Neural cell (in vitro differentiated cells): ENCODE measurements at regions not wholly inside any gene's neighbourhood (a gene's known extent, or its start where the extent isn't known, plus 50 kb on each side); places are given as distances from the start of the nearest gene placed in this dataset.

Source experiments
- H2AFZ ChIP-seq: fragments of 200-600, 300-800 bp; sonication (generic), shearing (Covaris generic); 2 replicates; pipeline ENCODE4 v1.6.0; 2014; ENCODE audit warnings: low read depth, mild to moderate bottlenecking, antibody characterized with exemption, low read length, moderate library complexity
- H3F3A ChIP-seq: fragments of 200-600 bp; shearing (Covaris generic); 2 replicates; pipeline ENCODE4 v1.6.1; 2016; ENCODE audit warnings: mild to moderate bottlenecking, moderate library complexity, mixed read lengths, antibody characterized with exemption, low read length; ENCODE audit not compliant: insufficient read depth, poor library complexity, severe bottlenecking
- H3K27ac ChIP-seq: fragments of 200-600, 300-800 bp; sonication (generic), shearing (Covaris generic); 2 replicates; pipeline ENCODE4 v1.5.1; 2014; ENCODE audit warnings: mild to moderate bottlenecking, low read length, moderate library complexity
- H3K27me3 ChIP-seq: fragments of 300-800, 200-600 bp; sonication (generic), shearing (Covaris generic); 2 replicates; pipeline ENCODE4 v1.6.0; 2014; ENCODE audit warnings: mild to moderate bottlenecking, low read depth, low read length, moderate library complexity; ENCODE audit not compliant: insufficient read depth
- H3K36me3 ChIP-seq: fragments of 300-800, 200-600 bp; sonication (generic), shearing (Covaris generic); 2 replicates; pipeline ENCODE4 v1.5.1; 2014; ENCODE audit warnings: mild to moderate bottlenecking, antibody characterized with exemption, low read length, moderate library complexity; ENCODE audit not compliant: insufficient read depth
- H3K4me2 ChIP-seq: fragments of 300-800, 200-600 bp; sonication (generic), shearing (Covaris generic); 2 replicates; pipeline ENCODE4 v1.6.0; 2014; ENCODE audit warnings: mild to moderate bottlenecking, low read length
- H3K4me3 ChIP-seq: fragments of 300-800, 200-600 bp; sonication (generic), shearing (Covaris generic); 2 replicates; pipeline ENCODE4 v1.5.1; 2014; ENCODE audit warnings: mild to moderate bottlenecking, low read length, moderate library complexity
- H3K79me2 ChIP-seq: fragments of 200-600 bp; shearing (Covaris generic); replicated peaks from 2 replicates; pipeline ENCODE4 v1.6.0; 2014; ENCODE audit warnings: mild to moderate bottlenecking, low read length, moderate library complexity; ENCODE audit not compliant: insufficient read depth
- H3K9ac ChIP-seq: fragments of 300-800, 200-600 bp; sonication (generic), shearing (Covaris generic); 2 replicates; pipeline ENCODE4 v1.6.1; 2016; ENCODE audit warnings: mild to moderate bottlenecking, low read length, mixed read lengths
- H3K9me2 ChIP-seq: fragments of 200-600 bp; shearing (Covaris generic); 2 replicates; pipeline ENCODE4 v1.6.1; 2016; ENCODE audit warnings: mild to moderate bottlenecking, low read length, mixed read lengths; ENCODE audit not compliant: insufficient read depth
- H3K9me3 ChIP-seq: fragments of 200-600, 300-800 bp; sonication (generic), shearing (Covaris generic); 2 replicates; pipeline ENCODE4 v1.6.1; 2016; ENCODE audit warnings: mild to moderate bottlenecking, mixed run types, low read length, moderate library complexity, mixed read lengths
- H4K20me1 ChIP-seq: fragments of 200-600 bp; shearing (Covaris generic); 2 replicates; pipeline ENCODE4 v1.6.1; 2016; ENCODE audit warnings: mild to moderate bottlenecking, mixed run types; ENCODE audit not compliant: insufficient read depth
- EP300 ChIP-seq: fragments of 450-650 bp; conservative IDR thresholded peaks from 2 replicates; pipeline ENCODE4 v1.6.1; 2014; ENCODE audit warnings: antibody characterized with exemption, mild to moderate bottlenecking, moderate library complexity; ENCODE audit not compliant: poor library complexity, severe bottlenecking
- EZH2 ChIP-seq: fragments of 200-600, 300-800 bp; shearing (Covaris generic), sonication (generic); IDR thresholded peaks from 2 replicates; pipeline ENCODE4 v1.6.1; 2014; ENCODE audit warnings: antibody characterized with exemption, low read length, borderline replicate concordance, mild to moderate bottlenecking; ENCODE audit not compliant: insufficient read depth, poor library complexity, severe bottlenecking
- MXI1 ChIP-seq: fragments of 450-650 bp; conservative IDR thresholded peaks from 2 replicates; pipeline ENCODE4 v1.6.1; 2014; ENCODE audit warnings: antibody characterized with exemption, mild to moderate bottlenecking; ENCODE audit not compliant: poor library complexity, severe bottlenecking
- POLR2AphosphoS5 ChIP-seq: IDR thresholded peaks from 2 replicates; pipeline ENCODE4 v1.6.1; 2012
- RAD21 ChIP-seq: fragments of 450-650 bp; conservative IDR thresholded peaks from 2 replicates; pipeline ENCODE4 v1.6.1; 2014; ENCODE audit warnings: antibody characterized with exemption, mild to moderate bottlenecking, moderate library complexity
- SMC3 ChIP-seq: fragments of 450-650 bp; conservative IDR thresholded peaks from 2 replicates; pipeline ENCODE4 v1.6.1; 2014; ENCODE audit warnings: antibody characterized with exemption, mild to moderate bottlenecking, moderate library complexity; ENCODE audit not compliant: poor library complexity
- TAF1 ChIP-seq: IDR thresholded peaks from 2 replicates; pipeline ENCODE4 v1.6.1; 2012; ENCODE audit warnings: low read depth
- TF ChIP-seq, protein P1 (sequence below): fragments of 450-650 bp; IDR thresholded peaks from 2 replicates; pipeline ENCODE4 v1.5.1; 2014; ENCODE audit warnings: antibody characterized with exemption, mild to moderate bottlenecking, moderate library complexity; ENCODE audit not compliant: poor library complexity, severe bottlenecking
- TF ChIP-seq, protein P2 (sequence below): IDR thresholded peaks from 2 replicates; pipeline ENCODE4 v1.6.1; 2012; ENCODE audit warnings: borderline replicate concordance

DNA sequence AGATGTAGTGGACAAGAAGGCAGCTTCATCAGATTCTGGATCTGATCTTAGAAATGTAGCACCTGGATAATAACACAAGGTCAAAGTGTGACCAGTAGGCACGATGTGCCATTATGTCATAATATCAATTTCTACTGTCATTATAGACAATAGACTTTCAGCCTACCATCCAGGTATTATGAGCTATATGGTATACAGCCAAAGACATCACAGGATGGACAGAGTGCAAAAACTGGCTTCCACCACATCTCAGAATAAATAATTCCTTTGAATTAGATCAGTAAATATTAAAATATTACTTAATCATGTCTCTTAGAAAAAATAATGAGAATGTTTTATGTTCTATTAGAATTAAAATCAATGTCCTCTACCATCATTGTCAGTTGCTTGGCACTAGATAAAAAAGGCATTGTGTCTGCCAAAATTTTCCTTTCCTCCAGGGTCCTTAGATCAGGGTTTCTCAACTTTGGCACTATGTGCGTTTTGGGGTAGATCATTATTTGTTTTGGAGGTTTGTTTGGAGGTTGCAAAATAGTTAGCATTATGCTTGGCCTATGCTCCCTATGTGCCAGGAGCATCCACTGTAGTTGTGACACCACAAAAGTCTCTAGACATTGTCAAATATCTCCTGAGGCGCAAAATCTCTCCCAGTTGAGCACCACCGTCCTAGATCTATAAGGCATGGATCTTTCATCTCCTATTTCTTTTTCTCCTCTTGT lies 86.7 kb upstream of the NRIP1 start:
- Histone ChIP-seq H3K9me3 (no peaks in the 10 kb centered on the region), H3K36me3 (no peaks in the 10 kb centered on the region), H3K9me2 (no peaks in the 10 kb centered on the region), H3K79me2 (no peaks in the 10 kb centered on the region), H3K4me3 (no peak overlapping the region), H3F3A (no peaks in the 10 kb centered on the region), H3K27ac (no peak overlapping the region), H2AFZ (no peak overlapping the region), H3K9ac (no peak overlapping the region), H3K27me3 (no peaks in the 10 kb centered on the region), H3K4me2 (no peak overlapping the region), H4K20me1 (no peaks in the 10 kb centered on the region)
- TF ChIP-seq TAF1 (no peak), MXI1 (no peak), SMC3 (no peak), EZH2 (no peak), EP300 (no peak), POLR2AphosphoS5 (no peak), RAD21 (no peak)
- TF ChIP-seq, protein P1, sequence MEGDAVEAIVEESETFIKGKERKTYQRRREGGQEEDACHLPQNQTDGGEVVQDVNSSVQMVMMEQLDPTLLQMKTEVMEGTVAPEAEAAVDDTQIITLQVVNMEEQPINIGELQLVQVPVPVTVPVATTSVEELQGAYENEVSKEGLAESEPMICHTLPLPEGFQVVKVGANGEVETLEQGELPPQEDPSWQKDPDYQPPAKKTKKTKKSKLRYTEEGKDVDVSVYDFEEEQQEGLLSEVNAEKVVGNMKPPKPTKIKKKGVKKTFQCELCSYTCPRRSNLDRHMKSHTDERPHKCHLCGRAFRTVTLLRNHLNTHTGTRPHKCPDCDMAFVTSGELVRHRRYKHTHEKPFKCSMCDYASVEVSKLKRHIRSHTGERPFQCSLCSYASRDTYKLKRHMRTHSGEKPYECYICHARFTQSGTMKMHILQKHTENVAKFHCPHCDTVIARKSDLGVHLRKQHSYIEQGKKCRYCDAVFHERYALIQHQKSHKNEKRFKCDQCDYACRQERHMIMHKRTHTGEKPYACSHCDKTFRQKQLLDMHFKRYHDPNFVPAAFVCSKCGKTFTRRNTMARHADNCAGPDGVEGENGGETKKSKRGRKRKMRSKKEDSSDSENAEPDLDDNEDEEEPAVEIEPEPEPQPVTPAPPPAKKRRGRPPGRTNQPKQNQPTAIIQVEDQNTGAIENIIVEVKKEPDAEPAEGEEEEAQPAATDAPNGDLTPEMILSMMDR = no peak
- TF ChIP-seq, protein P2, sequence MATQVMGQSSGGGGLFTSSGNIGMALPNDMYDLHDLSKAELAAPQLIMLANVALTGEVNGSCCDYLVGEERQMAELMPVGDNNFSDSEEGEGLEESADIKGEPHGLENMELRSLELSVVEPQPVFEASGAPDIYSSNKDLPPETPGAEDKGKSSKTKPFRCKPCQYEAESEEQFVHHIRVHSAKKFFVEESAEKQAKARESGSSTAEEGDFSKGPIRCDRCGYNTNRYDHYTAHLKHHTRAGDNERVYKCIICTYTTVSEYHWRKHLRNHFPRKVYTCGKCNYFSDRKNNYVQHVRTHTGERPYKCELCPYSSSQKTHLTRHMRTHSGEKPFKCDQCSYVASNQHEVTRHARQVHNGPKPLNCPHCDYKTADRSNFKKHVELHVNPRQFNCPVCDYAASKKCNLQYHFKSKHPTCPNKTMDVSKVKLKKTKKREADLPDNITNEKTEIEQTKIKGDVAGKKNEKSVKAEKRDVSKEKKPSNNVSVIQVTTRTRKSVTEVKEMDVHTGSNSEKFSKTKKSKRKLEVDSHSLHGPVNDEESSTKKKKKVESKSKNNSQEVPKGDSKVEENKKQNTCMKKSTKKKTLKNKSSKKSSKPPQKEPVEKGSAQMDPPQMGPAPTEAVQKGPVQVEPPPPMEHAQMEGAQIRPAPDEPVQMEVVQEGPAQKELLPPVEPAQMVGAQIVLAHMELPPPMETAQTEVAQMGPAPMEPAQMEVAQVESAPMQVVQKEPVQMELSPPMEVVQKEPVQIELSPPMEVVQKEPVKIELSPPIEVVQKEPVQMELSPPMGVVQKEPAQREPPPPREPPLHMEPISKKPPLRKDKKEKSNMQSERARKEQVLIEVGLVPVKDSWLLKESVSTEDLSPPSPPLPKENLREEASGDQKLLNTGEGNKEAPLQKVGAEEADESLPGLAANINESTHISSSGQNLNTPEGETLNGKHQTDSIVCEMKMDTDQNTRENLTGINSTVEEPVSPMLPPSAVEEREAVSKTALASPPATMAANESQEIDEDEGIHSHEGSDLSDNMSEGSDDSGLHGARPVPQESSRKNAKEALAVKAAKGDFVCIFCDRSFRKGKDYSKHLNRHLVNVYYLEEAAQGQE = no peak

DNA sequence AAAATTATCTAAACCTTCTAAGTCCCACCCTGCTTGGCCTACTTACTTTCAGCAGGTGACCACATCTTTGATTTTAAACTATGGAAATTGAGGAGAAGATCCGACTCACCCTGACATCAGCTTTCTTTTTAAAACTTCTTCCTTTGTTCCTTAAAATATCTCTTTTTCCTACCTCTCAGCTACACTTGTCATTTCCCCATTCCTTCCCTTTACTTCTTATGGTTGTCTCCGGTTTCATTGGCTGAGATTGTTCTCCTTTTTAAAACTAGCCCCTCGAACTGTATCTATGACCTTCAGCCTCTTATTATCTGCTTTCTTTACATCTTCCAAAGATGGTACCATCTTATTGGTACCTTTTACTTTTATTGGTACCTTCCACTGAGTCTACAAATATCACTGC lies 87.8 kb upstream of the NRIP1 start:
- H3F3A ChIP-seq = no peaks in the 10 kb centered on the region
- H3K9me2 ChIP-seq = no peaks in the 10 kb centered on the region
- H3K36me3 ChIP-seq = no peaks in the 10 kb centered on the region
- H2AFZ ChIP-seq = no peak overlapping the region
- no peaks in the 10 kb centered on the region for H3K9me3 ChIP-seq
- no peaks in the 10 kb centered on the region for H4K20me1 ChIP-seq
- no peaks in the 10 kb centered on the region for H3K79me2 ChIP-seq
- TF ChIP-seq EP300 = no peak
- no peak for TF ChIP-seq TAF1
- TF ChIP-seq, protein P1 = no peak
- no peak for TF ChIP-seq MXI1
- TF ChIP-seq, protein P2 = no peak
- no peak for TF ChIP-seq RAD21
- no peak for TF ChIP-seq EZH2
- TF ChIP-seq POLR2AphosphoS5 = no peak
- TF ChIP-seq SMC3 = no peak
- no peak overlapping the region for H3K4me3 ChIP-seq
- no peak overlapping the region for H3K4me2 ChIP-seq
- no peak overlapping the region for H3K27ac ChIP-seq
- no peak overlapping the region for H3K9ac ChIP-seq
- H3K27me3 ChIP-seq = no peaks in the 10 kb centered on the region
